Adrenal gland (tissue), 5 donors: ENCODE measurements at regions not wholly inside any gene's neighbourhood (a gene's known extent, or its start where the extent isn't known, plus 50 kb on each side); places are given as distances from the start of the nearest gene placed in this dataset.

Experiments used
- POLR2A ChIP-seq, 2 donors: fragments of 450-650 bp; IDR thresholded peaks; one replicate each; pipeline ENCODE4 v1.6.1; 2017; ENCODE audit warnings: antibody characterized with exemption in 2 of 2, mild to moderate bottlenecking in 2 of 2, moderate library complexity in 1 of 2
- TF ChIP-seq, protein P1 (sequence below), 6 experiments: fragments of 450-650 bp in 4 of 6; fragments of 200-600 bp in 2 of 6; sonication (generic) in 1 of 6; IDR thresholded peaks; 1 replicate in 5 of 6; 2 replicates in 1 of 6; pipeline versions ENCODE4 v1.5.1 to v1.8.0; 2016 to 2021; ENCODE audit warnings: antibody characterized with exemption in 6 of 6, mild to moderate bottlenecking in 2 of 6, moderate library complexity in 1 of 6
- donor health status: DM: no; HTN: no; CAD: no.

- TF ChIP-seq, protein P1, sequence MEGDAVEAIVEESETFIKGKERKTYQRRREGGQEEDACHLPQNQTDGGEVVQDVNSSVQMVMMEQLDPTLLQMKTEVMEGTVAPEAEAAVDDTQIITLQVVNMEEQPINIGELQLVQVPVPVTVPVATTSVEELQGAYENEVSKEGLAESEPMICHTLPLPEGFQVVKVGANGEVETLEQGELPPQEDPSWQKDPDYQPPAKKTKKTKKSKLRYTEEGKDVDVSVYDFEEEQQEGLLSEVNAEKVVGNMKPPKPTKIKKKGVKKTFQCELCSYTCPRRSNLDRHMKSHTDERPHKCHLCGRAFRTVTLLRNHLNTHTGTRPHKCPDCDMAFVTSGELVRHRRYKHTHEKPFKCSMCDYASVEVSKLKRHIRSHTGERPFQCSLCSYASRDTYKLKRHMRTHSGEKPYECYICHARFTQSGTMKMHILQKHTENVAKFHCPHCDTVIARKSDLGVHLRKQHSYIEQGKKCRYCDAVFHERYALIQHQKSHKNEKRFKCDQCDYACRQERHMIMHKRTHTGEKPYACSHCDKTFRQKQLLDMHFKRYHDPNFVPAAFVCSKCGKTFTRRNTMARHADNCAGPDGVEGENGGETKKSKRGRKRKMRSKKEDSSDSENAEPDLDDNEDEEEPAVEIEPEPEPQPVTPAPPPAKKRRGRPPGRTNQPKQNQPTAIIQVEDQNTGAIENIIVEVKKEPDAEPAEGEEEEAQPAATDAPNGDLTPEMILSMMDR (IDR thresholded peaks at IDR 0.05): no peak
- no peak for TF ChIP-seq POLR2A (IDR thresholded peaks at IDR 0.05)
Measured at GRCh38 chrX:39654952-39655351, 442.8 kb downstream of the BCOR start.
